Erythroblast (primary cell): ENCODE measurements at regions not wholly inside any gene's neighbourhood (a gene's known extent, or its start where the extent isn't known, plus 50 kb on each side); places are given as distances from the start of the nearest gene placed in this dataset.
"Not testable (repeated sequence)": the region's sequence is repeated elsewhere in the genome, so short reads cannot be mapped to it uniquely, and the experiment has no call there.

ENCODE experiments used
- GATA1 ChIP-seq: IDR thresholded peaks from 2 replicates; pipeline ENCODE4 v1.6.1; 2011; ENCODE audit warnings: low read depth, mild to moderate bottlenecking, control low read depth, low read length, moderate library complexity
- POLR2A ChIP-seq: IDR thresholded peaks from 2 replicates; pipeline ENCODE4 v1.6.1; 2011; ENCODE audit warnings: mild to moderate bottlenecking, low read length

DNA sequence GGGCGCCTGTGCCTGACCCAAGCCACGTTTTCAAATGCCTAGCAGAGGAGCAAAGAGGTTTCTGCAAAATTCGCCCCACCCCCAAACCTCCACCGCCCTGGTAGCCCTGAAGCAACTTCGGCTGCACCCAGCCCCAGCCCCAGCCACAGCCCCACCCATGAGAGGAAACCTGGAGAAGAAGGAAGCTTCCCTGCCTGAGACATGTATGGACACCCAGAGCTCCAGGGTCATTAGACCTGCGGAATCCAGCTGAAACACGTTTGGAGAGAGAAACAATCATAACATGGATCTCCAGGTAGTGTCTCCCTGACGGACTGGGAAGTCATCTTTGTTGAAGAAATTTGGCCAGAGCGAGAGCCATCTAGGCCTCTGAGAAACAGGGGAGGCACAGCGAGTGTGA is 100.4 kb upstream of the ZNF337 start:
- not testable (repeated sequence) for TF ChIP-seq POLR2A, GATA1
